ENCODE measurements at regions not wholly inside any gene's neighbourhood (a gene's known extent, or its start where the extent isn't known, plus 50 kb on each side); places are given as distances from the start of the nearest gene placed in this dataset.

DNA sequence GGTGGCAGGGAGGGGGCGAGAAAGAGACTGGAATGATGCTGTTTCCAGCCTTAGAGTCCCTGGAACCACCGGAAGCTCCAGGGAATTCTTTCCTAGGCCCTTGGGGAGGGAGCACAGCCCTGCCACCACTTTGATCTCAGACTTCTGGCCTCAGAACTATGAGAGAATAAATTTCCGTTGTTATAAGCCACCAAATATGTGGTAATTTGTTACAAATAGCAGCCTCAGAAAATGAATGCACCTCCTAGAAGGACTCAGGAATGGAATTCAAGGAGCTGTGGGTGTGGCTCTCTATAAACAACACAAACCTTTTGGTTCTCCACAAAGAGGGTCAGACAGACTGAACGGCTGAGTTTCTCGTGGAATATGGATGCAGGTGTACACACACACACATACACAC, 144.5 kb downstream of the ACKR3 start:
- DNase-seq, result no peak
- Histone ChIP-seq H3K27ac (no peak overlapping the region), H3K9ac (ENCODE audit: low read depth in 2 of 2, low read length in 2 of 2) (no peak overlapping the region), H3K36me3 (no peaks in the 10 kb centered on the region), H3K4me3 (no peak overlapping the region), H3K27me3 (no peaks in the 10 kb centered on the region), H3K9me3 (no peaks in the 10 kb centered on the region), H3K4me1 (no peaks in the 10 kb centered on the region)
- intact Hi-C loops (cut with DNase I), result no loop called here
- TF ChIP-seq, protein P1, sequence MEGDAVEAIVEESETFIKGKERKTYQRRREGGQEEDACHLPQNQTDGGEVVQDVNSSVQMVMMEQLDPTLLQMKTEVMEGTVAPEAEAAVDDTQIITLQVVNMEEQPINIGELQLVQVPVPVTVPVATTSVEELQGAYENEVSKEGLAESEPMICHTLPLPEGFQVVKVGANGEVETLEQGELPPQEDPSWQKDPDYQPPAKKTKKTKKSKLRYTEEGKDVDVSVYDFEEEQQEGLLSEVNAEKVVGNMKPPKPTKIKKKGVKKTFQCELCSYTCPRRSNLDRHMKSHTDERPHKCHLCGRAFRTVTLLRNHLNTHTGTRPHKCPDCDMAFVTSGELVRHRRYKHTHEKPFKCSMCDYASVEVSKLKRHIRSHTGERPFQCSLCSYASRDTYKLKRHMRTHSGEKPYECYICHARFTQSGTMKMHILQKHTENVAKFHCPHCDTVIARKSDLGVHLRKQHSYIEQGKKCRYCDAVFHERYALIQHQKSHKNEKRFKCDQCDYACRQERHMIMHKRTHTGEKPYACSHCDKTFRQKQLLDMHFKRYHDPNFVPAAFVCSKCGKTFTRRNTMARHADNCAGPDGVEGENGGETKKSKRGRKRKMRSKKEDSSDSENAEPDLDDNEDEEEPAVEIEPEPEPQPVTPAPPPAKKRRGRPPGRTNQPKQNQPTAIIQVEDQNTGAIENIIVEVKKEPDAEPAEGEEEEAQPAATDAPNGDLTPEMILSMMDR (IDR thresholded peaks at IDR 0.05), result no peak

DNA sequence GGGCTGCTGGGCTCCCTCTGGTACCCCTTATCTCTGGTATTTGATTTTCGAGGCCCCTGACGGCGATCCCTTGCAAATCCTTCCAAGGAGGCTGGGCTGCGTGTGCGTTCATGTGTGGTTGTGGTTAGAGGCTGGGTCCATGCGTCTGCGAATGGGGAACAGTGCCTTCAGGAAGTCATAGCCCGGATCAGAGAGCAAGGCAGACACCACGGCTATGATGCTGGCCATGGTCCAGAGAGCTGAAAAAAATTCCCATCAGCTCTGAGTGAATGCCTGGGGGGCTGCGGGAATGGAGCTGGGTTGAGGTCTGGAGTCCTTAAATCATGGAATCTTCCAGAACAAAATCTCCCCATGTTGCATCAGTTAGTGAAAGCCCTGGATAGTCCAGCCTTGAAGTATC, 145.5 kb downstream of the ACKR3 start:
- no peaks in the 10 kb centered on the region for H3K27me3 ChIP-seq
- no peak for DNase-seq
- no peaks in the 10 kb centered on the region for H3K4me1 ChIP-seq
- no peaks in the 10 kb centered on the region for H3K36me3 ChIP-seq
- no peak overlapping the region for H3K9ac ChIP-seq (ENCODE audit: low read depth in 2 of 2, low read length in 2 of 2)
- intact Hi-C loops (cut with DNase I), result no loop called here
- H3K9me3 ChIP-seq, result no peaks in the 10 kb centered on the region
- H3K27ac ChIP-seq, result no peak overlapping the region
- no peak overlapping the region for H3K4me3 ChIP-seq
- TF ChIP-seq, protein P1 (IDR thresholded peaks at IDR 0.05), result no peak

DNA sequence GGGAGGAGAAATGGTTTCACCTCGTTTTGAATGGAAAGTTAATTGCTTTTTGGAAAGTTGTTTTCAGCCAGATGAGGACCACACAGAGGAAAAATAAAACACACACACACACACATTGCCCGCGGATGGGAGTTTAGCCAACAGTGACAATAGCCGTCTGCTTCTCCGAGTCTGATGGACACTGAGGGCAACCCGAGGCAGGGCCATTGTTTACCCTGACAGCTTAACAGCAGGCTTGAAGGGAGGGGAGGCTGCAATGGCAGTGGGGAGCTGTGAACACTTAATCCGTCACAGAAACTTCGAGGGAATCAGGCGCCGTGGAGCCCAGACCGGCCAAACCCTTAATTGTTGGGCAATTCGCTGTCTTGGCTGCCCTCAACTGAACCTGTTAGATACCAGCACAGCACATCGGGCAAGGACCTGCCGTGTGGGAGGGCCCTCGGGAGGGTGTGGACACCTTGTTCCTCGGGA, 145.9 kb downstream of the ACKR3 start:
- H3K4me1 ChIP-seq, result no peaks in the 10 kb centered on the region
- no peak overlapping the region for H3K9ac ChIP-seq (ENCODE audit: low read depth in 2 of 2, low read length in 2 of 2)
- H3K9me3 ChIP-seq, result no peaks in the 10 kb centered on the region
- no peak overlapping the region for H3K4me3 ChIP-seq
- no peak overlapping the region for H3K27ac ChIP-seq
- TF ChIP-seq, protein P1 (IDR thresholded peaks at IDR 0.05), result no peak
- peak; percentile 33 for DNase-seq
- intact Hi-C loops (cut with DNase I), result no loop called here
- H3K36me3 ChIP-seq, result no peaks in the 10 kb centered on the region
- no peaks in the 10 kb centered on the region for H3K27me3 ChIP-seq

DNA sequence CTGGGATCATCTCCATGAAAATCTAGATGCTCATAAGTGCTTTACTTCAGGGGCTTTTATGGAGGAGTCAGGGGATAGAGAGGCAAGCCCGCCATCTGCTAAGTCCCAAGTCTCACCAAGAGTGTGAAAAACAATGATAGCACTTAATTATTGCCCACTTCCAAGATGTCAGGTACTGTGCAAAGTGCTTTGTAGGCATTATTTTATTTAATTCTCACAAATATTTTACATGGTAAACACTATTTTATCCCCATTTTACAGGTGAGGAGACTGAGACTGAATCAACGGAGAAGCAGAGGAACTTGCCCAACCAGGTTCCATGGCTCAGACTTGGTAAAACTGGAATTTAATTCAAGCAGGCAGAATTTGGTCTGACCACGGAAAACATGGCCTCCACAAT, 147.5 kb downstream of the ACKR3 start:
- no peak for DNase-seq
- no peak overlapping the region for H3K9ac ChIP-seq (ENCODE audit: low read depth in 2 of 2, low read length in 2 of 2)
- no peak overlapping the region for H3K27ac ChIP-seq
- TF ChIP-seq, protein P1 (IDR thresholded peaks at IDR 0.05), result no peak
- H3K27me3 ChIP-seq, result no peaks in the 10 kb centered on the region
- no peaks in the 10 kb centered on the region for H3K4me1 ChIP-seq
- no peaks in the 10 kb centered on the region for H3K36me3 ChIP-seq
- no peaks in the 10 kb centered on the region for H3K9me3 ChIP-seq
- intact Hi-C loops (cut with DNase I), result no loop called here
- H3K4me3 ChIP-seq, result no peak overlapping the region

DNA sequence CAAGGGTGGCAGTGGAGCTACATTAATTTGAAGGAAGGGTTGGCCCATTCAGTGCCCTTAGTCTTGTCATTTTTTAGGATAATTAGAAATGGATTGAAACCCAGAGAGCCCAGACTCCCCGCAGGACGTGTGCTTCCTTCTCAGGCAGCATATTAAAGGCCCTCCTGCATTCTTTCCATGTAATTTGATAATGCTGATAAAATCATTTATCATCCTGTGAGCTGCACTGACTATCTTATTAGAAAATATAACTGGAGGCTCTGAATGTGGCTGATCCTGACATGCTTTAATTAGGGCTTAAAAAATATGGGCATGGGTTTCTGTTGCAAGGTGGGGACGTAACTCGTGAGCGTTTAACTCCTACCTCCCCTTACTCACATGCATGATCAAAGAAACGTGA, 148.1 kb downstream of the ACKR3 start:
- Histone ChIP-seq H3K9ac (ENCODE audit: low read depth in 2 of 2, low read length in 2 of 2) (no peak overlapping the region), H3K9me3 (no peaks in the 10 kb centered on the region), H3K27ac (no peak overlapping the region), H3K36me3 (no peaks in the 10 kb centered on the region), H3K4me3 (no peak overlapping the region), H3K4me1 (no peaks in the 10 kb centered on the region), H3K27me3 (no peaks in the 10 kb centered on the region)
- TF ChIP-seq, protein P1 (IDR thresholded peaks at IDR 0.05), result no peak
- intact Hi-C loops (cut with DNase I), result no loop called here
- no peak for DNase-seq
